GM21717 (cell line): ENCODE measurements at regions not wholly inside any gene's neighbourhood (a gene's known extent, or its start where the extent isn't known, plus 50 kb on each side); places are given as distances from the start of the nearest gene placed in this dataset.

Source experiments
- ATAC-seq: cut with Tn5 transposase; IDR thresholded peaks from one replicate; pipeline ENCODE4 v1.9.1; 2021; ENCODE audit warnings: mild to moderate bottlenecking, moderate library complexity; ENCODE audit not compliant: unreplicated experiment

- peak; percentile 74 for ATAC-seq
These were observed 366.4 kb upstream of the AGTR1 start for GRCh38 chr3:148331081-148331846.

DNA sequence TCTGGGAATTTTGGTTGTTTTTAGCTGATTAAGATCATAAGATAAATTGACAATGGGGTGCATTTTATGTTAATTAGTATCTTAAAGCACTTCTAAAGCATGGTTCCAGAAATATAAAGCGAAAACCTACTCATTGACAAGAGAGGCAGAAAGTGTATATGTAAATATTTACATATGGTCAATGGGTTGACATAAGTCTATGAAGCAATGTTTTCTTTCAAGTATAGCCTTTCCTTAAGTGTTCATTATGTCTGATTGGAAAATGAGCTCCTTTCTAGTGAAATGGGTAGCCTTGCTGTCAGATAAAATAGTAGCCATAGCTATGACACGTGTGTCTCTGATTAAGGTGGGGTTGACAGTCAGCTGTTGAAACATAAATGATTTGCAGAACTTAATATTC is 365.2 kb upstream of the AGTR1 start:
- no peak for ATAC-seq

DNA sequence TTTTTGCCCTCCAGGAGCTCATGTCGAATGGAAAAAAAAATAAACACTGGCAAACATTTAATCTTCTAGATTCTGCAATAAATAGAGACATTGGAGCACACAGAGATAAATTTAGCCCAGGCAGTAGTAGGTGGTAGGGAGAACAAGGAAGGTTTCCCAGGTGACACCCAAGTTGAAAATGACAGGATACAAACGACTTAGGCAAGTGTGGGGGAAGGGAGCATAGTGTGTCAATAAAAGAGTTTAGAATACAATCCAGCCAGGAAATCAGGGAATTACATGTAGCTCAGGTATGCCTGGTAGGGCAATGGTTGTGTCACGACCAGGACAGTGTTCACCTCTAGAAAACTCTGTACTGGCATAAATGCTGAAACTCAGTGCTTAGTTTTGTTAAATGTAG is 364.6 kb upstream of the AGTR1 start:
- no peak for ATAC-seq

GRCh38 chr3:148335612-148336011 is 362.1 kb upstream of the AGTR1 start:
- no peak for ATAC-seq

DNA sequence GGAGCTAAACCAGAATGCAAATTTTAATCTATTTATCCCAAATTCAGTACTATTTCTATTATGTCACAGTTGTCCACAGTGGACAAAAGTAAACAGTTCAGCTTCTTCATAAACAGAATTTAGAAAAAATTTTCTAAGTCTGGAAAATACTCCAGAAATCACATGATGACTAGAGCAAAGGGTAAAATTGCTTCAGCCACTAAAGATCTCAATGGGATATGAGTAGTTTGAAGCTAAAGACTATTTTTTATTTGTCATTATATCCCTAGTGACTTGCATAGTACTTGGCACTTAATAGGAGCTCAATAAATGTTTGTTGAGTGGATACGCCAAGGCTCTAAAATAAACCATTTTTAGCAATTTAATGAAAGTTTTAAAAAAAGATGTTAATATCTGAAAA is 354.3 kb upstream of the AGTR1 start:
- no peak for ATAC-seq

- ATAC-seq: no peak
These were observed 353.2 kb upstream of the AGTR1 start for GRCh38 chr3:148344521-148344920.

DNA sequence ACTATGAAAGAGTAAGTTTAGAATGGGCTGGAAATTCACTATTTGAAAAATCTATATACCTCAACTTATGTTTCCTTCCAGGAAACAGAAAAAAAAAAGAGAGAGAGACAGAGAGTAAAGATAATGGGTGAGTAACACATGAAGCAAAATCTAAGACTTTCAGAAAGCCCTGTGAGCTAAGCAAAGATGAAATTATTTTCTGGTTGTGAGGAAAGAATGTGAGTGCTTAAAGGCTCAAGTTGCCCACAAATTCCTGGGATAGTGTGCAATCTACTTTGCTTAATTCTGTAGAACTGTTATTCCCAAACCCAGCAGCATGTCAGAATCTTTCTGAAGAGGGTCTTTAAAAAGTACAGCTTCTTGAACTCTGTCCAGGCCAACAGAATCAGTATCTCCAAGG is 337.7 kb upstream of the AGTR1 start:
- ATAC-seq: no peak

DNA sequence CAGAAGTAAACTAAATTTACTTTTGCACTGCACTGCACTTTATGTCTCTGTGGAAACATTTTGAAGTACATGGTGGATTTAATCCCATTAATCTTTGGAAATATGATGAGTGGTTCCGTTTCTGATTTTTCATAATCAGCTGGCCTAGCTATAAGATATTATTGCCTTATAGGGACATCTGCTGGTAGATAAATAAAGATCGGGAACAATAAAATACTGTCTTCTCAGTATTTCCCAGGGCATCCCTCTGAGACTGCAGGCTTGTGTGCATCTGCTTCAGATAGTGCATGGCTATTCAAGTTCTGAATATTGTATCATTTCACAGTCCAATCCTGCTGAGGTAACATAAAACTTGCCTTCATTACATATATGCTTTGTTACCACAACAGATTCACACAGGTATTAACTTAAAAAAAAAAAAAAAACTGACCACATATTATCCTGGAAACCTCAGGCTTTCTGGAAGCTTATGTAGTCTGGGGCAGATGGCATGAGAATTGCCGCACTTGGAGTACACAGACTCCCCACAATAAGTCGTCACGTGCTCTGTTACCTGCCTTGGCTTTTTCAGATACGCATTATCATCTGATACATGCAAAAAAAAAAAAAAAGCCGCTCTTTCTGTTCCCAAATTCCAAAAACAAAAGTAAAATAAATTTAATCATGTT is 330.8 kb upstream of the AGTR1 start:
- no peak for ATAC-seq

DNA sequence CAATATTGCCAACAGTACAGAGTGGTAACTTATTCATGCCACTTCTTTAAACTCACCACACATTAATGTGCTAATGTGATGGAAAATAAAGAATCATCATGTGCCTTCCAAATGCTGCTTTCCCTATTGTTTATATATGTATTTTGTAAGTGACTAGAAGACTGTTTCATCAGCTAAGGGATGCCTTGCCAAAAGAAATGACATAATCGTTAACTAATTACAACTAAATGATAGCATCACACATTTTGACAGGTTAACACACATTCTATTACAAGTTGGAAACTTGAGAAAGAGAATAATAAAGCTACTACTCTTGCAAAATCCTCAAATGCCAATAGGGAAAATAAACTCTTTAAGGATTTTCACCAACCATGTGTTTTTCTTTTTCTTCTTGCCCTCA is 329.9 kb upstream of the AGTR1 start:
- ATAC-seq: no peak

DNA sequence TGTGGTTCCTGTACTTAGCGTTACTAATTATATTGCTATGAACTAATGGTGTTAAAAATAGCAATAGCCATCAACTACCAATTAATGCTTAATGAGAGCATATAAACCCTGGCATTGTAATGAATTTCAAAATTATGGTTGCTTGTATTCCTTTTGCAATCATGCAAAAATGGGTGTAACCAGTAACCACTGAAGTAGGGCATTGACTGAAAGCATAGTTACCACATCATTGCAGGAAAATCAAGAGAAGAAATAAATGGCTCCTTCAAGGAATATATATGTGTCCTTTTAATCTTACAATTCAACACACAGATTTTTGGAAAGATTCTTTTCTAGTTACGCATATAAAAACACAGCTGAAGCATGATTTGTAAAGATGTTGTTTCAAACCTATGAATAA is 328.3 kb upstream of the AGTR1 start:
- ATAC-seq: no peak

- ATAC-seq: no peak
These were observed 325.4 kb upstream of the AGTR1 start for GRCh38 chr3:148372206-148372875.

DNA sequence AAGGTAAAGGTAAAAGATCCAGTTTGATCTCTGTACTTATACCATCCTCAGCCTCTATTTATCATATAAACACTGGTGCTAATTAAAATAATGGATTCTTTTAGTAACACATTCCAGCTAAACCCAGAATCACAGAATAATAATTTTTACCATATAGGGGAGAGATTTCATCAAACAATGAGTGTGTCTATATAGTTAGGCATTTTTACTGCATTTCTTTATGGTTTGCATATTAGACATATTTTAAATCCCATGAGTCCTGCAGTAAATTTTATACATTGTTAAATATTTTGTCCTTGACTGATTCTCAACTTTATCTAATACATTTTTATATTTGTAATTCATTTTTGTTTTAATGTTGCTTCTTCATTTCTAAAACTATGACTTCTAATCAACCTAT is 323.7 kb upstream of the AGTR1 start:
- ATAC-seq: no peak

- peak; percentile 91 for ATAC-seq
These were observed 317.8 kb upstream of the AGTR1 start for GRCh38 chr3:148379763-148380382.

DNA sequence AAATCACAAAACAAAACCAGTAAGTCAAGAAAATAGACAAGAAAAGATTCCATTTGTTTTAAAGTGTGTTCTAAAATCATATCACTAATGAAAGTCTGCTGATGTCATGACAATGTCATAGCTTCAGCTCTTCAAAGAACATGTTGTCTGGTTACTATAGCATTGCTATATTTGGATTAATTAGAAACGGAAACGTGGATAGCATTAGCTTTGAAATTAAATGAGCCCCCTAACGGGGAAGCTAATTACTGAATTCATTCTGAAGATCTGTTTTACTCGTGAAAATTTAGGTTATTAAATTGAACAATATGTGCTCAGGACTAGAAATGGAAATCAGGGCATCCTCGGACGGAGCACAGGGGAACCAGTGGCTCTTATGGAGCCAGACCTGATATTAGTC is 316.7 kb upstream of the AGTR1 start:
- ATAC-seq: no peak

- ATAC-seq: no peak
These were observed 307.8 kb upstream of the AGTR1 start for GRCh38 chr3:148389916-148390315.

DNA sequence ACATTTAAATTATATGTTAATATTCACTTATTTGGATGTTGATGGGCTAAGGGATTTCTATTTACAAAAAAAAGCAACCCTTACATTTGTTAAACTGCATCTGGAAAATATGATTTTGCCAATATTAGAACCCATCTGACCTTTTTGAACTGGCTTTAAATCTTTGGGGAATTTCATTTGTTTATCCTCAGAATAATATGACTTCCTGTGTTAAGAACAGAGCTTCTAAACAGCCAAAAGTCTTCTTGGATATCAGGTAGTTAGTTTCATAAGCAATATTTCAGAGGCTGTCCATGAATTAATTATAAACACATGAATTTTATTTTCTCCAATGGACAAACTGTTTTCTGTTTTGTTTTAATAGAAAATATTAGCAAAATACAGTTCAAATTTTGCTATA is 301.9 kb upstream of the AGTR1 start:
- ATAC-seq: no peak

DNA sequence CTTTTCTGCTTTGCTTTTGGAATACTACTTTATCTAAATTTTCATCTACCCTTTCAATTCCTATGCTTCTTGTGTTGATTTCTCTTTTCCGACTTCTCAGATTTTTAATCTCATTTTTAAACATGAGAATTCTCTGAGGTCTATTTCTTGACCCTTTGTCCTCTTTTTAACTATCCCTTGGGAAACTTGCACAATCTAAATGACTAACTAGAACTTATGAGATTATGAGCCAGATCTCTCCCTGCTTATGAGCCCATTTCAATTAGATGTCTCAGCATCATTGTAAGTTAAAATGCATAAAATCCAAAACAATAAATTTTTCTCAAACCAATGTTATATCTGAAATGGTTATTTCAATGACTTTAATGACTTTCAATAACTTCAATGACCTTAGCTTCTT is 296.9 kb upstream of the AGTR1 start:
- no peak for ATAC-seq

GRCh38 chr3:148408667-148409066 is 289.0 kb upstream of the AGTR1 start:
- no peak for ATAC-seq

DNA sequence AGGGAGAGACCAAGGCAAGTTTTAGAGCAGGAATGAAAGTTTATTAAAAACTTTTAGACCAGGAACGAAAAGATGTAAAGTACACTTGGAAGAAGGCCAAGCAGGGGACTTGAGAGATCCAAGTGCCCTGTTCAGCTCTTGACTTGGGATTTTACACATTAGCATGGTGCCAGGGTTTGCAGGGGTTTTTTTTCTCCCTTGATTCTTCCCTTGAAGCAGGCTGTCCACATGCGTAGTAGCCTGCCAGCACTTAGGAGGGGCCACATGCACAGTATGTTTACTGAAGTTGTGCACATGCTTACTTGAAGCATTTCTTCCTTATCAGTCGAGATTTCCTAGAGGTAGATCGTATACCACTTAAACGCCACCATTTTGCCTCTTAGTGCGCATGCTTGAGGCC is 277.5 kb upstream of the AGTR1 start:
- no peak for ATAC-seq

- no peak for ATAC-seq
These were observed 268.7 kb upstream of the AGTR1 start for GRCh38 chr3:148428862-148429605.

DNA sequence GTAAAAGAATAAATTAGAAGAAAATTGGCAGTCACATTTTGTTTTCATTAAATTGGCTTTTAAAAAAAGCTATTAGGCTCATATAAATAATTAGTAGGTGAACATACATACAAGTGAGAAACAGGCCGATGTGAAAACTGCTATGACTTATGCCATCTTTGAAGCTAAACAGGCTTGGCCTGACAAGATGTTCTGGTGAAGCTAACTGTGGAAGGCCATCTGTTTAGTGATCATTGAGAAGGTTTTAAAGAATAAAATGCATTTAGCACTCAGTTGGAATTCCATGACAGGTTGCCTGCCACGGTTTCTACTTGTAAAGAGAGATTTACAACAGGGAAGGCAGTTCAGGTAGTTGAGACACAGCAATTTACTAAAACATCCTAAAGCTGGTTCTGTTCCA is 264.0 kb upstream of the AGTR1 start:
- no peak for ATAC-seq
